HG02588 (cell line): ENCODE measurements at regions not wholly inside any gene's neighbourhood (a gene's known extent, or its start where the extent isn't known, plus 50 kb on each side); places are given as distances from the start of the nearest gene placed in this dataset.
"Not testable (repeated sequence)": the region's sequence is repeated elsewhere in the genome, so short reads cannot be mapped to it uniquely, and the experiment has no call there.

Source experiments
- ATAC-seq: cut with Tn5 transposase; IDR thresholded peaks from one replicate; pipeline ENCODE4 v1.9.1; 2021; ENCODE audit warnings: mild to moderate bottlenecking, moderate library complexity; ENCODE audit not compliant: unreplicated experiment

DNA sequence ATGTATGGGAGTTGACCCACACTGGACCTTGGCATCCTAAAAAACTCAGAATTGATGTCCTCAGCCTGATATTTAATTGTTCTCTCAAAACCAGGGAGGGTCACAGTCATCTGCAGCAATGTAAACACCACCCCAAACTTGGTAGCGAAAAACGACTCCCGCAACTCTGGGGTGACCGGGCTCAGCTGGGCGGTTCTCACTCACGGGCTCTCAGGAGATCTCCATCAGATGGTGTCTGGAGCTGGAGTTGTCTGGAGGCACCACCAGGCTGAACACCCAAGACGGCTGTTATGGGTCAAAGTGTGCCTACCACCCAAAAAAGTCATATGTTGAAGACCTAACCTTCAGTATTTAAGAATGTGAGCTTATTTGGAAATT lies 50.9 kb upstream of the NXT1 start:
- no peak for ATAC-seq

DNA sequence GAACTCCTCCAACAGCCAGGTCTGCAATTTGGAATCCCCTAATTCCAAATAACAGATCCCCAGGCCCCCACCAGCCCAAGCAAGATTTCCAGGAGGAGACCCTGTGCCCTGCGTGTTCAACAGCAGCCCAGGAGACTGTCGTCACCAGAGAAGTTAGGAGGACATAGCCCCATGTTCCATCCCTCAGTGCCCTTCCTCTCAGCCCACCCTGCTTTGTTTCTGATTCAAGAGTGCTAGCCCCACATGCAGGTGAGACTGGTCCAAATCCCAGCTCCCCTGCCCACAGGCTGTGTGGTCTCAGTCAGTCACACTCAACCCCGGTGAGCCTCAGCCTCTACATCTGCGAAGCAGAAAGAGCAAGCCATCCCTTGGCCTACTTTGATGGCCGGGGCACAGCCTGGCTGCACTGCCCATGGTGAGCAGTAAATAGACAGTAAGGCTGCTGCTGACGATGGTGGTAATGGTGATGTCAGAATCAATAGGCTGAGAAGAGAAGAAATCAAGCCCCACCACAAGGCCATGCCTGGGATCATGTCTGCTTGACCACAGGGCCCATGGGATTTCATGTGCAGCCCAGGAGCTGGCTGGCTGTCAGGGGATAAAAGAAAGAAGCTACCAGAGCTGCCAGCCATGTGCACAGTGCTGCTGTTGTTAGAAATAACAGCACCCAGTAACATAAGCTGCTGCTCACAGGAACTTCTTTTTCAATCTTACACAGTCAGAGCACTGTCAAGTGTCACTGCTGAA lies 51.5 kb upstream of the NXT1 start:
- ATAC-seq = no peak

DNA sequence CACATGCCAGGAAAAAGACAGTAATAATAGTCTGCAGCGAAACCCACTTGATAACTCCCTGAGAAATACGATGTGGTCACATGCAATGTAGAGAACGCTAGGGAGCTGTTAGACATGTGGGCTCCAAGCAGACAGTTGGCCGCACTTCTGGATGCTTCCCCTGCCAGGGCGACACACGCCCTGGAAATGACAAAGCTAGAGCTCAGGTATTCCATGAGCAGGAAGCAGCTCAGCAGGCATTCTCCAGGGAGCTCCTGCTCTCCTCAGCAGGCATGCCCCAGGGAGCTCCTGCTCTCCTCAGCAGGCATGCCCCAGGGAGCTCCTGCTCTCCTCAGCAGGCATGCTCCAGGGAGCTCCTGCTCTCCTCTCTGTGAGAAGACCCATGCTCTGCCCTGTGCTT lies 52.4 kb upstream of the NXT1 start:
- ATAC-seq = no peak

DNA sequence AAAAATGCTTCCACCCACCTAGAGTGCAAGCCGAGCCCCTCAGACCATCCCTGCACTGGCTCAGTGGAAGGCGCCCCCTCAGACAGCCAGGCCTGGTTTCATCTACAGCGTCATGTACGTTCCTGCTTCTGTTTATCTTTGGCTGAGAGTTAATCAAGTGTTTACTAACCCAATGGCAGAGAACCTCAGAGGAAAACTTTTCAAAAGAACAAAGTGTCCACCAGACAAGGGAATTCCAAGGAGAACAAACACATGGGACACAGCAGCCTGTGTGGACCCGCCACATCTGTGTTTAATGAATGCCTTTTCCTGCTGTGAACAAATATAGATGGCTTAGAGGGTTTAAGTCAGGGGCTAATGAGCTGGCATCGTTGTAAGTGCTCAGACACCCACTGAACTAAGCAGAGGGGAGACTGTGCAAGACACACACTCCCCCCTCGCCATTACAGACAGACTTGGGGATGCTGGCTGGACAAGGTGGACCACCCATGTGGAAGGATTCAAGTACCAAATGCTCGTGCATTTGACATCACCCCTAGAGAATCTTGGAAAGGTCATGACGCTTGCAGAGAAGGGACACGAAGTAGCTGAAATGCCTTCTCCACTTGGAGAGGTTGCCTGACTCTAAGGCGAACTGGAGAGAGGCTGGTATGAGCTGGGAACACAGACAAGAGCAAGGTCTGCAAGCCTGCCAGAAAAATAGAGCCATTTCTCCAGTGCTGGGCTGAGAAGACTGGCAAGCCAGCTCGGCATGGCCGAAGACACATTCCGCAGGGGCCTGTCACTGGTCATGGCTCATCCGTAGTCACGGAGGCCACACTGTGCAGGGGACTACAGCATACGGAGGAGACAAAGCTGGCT lies 53.5 kb upstream of the NXT1 start:
- no peak for ATAC-seq

DNA sequence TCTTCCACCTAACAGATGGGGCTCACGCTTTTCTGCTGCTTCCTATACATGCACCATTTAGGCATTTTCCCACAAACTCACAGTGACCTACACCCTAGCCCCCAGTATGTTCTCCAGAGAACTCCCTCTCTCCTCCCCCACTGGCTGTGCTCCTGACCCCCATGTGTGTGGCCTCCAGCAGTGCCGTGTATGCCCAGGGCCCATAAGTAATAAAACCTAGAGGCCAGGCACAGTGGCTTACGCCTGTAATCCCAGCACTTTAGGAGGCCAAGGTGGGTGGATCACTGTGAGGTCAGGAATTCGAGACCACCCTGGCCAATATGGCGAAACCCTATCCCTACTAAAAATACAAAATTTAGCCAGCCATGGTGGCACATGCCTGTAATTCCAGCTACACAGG lies 54.7 kb upstream of the NXT1 start:
- no peak for ATAC-seq

DNA sequence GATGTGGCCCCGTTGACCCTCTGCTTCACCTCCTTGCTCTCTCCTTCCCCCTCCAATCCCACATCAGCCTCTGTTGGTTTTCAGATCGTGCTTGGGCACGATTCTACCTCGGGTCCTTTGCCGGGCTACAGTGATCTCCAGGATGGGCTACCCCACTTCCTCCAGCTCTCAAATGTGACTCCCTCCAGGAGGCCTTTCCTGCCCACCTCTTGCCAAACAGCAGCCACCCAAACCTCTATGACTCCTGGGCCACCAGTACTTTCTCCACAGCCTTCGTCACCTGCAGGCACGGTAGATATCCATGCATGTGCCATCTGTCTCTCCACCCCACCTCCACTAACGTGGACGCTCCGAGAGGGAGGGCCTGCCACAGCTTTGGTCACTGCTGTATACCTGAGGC lies 55.9 kb upstream of the NXT1 start:
- ATAC-seq = no peak

DNA sequence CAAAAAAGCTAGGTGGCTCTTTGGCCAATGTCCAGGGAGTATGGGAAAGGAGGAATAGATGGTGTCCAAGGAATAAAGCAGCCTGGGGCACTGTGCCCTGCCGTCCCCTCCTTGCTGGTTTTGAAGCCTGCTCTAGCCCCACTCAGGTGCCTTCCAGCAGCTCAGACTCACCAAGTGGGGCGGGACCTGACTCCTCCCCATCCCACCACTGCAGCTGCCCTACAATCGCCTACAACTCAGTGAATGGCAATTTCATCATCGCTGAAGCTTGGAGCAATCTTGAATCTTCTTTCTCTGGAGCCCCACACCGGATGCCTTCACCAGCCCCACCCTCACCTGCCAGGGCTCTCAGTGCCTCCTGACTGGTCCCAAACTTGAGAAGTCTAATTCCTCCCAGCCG lies 56.4 kb upstream of the NXT1 start:
- no peak for ATAC-seq

DNA sequence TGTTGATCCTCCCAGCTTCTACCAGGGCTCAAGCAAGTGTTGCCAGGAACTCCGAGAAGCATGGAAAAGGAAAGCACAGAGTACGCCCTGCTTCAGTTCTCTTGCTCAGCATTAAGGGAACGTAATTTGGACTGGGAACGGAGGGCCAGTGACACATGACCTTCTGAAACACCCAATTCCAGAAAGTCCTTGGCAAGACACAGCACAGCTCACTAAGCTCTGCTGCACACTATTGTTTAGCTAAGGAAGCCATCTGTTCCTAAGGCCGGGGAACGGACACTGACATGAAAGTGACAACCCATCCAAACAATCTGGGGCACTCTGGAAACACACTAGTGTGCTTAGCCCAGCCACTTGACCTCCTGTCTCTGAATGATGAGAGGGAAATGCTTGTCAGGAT lies 56.9 kb upstream of the NXT1 start:
- ATAC-seq = no peak

DNA sequence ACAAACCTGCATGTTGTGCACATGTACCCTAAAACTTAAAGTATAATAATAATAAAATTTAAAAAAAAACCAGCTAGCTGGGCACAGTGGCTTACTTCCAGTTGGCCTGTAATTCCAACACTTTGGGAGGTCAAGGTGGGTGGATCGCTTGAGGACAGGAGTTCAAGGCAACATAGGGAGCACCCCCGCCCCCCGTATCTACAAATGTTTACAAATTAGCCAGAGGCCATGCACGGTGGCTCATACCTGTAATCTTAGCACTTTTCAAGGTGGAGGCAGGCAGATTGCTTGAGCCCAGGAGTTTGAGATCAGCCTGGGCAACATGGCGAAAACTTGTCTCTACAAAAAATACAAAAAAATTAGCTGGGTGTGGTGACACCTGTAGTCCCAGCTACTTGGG lies 58.3 kb upstream of the NXT1 start:
- ATAC-seq = not testable (repeated sequence)

DNA sequence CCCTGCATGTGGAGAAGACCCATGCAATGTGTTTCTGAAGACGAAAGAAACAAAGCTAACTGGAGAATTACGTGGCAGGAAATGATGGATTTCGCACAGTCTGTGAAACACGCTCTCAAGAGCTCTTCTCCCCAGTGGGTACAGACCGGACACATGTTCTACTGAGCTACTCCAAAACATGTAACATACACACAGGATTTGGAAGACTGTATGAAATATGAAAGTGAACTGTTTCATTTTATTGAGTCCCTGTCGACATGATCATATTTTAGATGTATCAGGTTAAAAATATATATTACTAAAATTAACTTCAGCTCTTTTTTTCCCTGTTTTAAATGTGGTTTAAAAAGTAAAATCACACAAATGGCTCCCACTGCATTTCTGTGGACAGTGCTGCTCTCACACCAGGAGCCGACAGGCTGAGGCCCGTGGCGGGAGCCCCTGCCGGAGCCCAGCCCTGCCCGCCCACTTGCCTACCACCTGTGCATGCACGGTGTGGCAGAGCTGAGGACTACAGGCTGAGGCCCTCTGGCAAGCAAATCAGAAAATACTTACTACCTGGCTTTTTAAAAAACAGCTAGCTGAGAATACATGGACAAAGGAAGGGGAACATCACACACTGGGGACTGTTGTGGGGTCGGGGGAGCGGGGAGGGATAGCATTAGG lies 58.9 kb upstream of the NXT1 start:
- no peak for ATAC-seq

DNA sequence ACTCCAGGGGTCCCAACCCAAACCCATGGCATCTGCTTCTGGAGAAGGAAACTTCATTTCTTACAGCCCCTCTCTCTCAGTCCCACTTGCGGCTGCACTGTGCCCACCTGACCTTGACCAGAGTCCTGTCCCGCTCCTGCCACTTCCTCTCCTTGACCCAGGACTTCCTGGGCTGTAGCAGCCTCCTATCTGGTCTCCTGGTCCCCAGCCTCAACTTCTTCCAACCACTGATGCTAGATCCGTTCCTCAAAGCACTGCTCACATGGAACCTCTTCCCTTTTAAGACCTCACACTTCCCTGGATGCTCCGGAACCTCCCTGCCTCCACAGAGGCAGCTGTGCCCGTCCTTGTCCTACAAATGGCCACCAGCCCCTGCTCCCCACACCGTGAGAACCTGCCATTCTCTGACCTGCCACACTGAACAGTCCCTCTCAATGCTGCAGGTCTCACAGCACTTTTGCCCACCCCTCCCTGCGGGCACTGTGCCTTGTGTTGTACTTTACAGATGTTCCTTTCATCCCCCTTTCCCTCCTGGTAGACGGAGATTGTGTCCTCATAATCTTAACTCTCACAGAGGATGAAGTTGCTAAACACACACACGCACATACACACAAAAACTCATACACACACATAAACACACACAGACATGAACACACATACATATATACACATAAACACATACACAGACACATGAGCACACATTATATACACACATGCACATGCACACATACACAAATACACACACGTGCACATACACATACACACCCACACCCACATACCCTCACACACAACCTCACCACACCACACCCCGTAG lies 59.6 kb upstream of the NXT1 start:
- no peak for ATAC-seq

DNA sequence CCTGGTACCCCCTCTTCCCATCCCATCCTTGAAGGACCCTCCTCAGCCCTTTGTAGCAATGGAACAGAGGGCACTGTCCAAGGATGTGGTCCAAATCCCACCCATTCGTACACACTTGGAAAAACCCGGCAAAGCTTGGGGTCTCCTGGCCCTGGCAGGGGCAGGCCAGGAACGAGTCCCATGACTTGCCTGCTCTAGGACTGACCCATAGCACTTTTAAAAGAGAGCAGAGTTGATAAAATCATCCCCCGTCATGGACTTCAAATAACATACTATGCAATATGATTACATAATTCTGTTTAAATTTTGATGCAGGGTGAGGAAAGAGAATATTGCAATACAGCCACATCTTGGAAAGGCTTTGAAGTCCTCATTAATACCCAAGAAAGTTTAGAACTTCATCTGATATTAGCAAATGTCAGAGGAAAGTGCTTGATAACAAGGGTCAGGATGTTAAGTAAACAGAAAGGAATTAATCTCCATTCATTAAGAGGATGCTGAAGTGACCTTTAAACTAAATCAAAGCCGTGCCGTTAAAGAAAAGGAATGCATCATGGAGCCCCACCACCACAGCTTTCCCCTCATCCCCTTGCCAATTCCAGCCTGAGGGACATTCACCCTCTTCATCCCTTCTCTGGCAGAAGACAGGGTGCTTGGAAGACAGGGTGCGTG lies 60.7 kb upstream of the NXT1 start:
- no peak for ATAC-seq

DNA sequence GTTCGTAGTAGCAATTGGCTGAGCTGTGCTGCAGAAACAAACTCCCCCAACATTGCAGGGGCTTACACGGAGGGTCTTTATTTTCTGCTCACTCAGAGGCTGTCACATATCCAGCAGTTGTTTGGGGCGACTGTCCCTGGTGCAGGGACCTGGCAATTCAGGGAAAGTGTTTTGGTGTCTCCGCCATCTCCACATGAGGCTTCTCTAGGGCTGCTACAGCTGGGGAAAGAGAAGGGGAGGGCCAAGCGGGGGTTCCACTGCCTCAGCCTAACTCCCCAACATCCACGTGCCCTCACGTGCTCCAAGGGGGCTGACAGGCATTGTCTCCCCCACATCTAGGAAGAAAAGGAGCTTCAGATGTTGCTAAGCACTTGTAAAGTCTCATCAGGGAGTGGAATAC lies 61.3 kb upstream of the NXT1 start:
- no peak for ATAC-seq

DNA sequence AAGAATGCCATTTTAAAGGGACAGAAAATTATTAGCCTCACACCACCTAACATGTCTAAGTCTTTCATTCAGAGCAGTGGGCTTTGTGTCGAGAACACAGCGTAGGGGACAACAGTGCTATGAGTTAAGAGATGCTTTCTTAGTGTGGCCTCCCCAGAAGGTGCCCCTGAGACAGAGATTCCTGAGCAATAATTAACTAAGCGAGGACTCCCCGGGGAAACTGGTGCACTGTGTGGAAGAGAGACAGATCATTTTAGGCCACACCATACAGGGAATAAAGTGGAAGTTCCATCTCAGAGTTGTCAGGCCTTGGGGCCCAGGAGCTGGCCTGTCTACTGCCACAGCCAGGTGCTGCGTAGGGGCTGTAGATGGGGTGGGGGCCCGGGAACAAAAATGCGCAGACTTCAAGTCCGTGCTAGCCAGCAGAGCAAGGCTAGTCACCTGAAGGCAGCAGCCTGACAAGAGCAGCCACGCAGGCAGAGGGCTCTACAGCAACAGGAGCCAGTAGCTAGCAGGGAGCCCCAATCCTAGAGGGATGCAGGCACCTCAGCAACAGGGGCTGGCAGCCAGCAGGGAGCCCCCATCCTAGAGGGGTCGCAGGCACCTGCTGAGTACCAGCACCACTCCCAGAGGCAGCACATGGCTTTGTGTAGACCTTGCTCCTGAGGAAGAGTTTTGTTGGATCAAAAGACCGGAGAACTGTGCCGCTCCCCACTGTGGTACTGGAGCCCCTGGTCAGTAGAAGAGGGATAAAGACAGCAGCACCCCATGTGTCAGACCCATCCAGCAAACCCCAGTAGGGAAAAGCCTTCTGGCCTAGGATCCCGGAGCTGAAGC lies 63.0 kb upstream of the NXT1 start:
- ATAC-seq = no peak

DNA sequence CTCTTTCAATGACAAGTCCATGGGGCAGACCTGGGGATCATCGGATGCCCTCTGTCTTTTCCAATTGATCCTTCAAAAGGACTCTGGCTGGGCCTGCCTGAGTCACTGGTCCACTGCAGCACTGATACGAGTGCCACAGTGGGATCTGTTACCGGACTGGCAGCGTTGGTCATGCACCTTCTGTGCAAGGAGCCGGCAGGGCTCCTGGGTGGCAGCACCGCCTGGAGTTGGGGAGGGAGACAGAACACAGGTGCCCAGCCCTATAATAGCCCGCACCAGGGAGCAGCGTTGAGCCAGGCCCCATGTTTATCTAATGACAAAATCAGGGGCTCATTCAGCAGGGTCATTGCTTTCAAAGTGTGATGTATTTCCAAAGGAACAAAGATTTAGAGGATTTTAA lies 64.2 kb upstream of the NXT1 start:
- ATAC-seq = no peak

DNA sequence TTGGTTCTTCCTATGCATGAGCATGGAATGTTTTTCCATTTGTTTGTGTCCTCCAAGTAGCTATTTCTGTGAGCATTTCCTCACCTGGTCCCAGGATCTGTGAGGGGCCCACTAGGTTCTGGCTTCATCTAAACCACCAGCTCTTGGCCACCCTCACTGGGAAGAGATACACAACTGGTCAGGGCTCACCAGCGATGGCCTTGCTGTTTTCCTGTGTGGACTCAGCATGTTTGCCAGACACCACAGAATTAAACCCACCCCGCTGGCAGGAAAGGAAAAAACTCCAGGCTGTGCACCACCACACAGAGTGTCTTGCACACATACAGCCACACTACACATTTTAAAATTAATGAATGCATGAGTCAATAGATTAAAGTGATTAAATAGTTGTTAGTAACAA lies 65.1 kb upstream of the NXT1 start:
- ATAC-seq = no peak

DNA sequence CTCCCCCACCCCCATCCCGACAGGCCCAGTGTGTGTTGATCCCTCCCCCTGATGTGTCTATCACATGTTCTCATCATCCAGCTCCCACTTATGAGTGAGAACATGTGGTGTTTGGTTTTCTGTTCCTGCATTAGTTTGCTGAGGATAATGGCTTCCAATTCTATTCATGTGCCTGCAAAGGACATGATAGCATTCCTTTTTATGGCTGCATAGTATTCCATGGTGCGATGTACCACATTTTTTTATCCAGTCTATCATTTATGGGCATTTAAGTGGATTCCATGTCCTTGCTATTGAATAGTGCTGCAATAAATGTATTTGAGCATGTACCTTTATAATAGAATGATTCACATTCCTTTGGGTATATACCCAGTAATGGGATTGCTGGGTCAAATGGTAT lies 66.6 kb upstream of the NXT1 start:
- ATAC-seq = no peak

DNA sequence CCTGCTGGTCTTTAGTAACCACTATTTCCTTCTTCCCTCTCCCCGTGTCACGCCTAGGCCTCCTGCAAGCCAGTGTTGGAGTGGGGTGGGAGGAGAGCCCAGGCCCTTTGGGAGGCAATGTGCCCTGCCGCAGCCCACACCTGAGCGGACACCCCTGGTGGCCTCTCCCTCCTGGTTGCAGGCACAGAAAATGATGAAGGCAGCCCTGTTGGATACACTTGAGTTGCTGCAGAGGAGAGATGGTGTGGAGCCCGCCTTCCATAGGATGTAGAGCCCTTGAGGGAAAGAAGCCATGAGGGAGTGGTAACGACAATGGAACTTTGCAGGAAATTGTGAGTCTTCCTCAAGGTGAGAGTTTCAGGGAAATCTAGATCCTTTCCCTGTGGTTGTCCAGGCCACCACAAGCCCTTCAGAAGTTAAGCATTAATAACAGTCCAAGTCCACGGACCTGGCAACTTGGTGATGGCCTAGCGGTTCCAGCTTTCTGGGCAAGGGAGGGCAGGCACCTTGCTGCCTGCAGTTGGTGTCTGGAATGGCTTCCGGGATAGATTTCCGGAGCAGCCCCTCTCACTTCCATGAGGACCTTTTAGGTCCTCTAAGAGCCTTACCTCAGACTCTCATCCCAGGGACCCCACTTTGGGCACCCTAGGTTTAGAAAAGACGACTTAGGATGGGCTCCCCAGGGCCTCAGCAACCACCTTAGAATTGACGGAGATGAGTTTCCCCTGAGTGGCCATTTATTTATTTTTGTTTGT lies 67.3 kb upstream of the NXT1 start:
- no peak for ATAC-seq

DNA sequence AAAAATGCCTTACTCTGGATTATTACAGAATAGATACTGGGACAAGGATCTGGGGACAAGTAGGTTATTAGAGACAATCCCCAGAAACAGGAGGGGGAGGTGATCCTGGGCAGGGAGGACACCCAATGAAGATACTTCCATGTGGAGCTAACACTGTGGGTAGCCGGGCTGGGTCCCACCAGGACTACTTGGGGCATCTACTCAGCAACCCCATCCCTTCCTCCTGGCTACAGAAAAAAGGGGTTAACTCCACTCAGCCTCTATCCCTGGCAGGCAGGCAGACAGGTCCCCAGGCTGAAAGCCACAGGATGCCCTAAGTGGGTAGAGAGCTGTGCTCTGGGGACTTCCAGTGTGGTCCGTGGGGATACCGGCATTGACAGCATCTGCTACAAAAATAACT lies 68.0 kb upstream of the NXT1 start:
- ATAC-seq = no peak
